Activated gamma-delta T cell (primary cell): ENCODE measurements at regions not wholly inside any gene's neighbourhood (a gene's known extent, or its start where the extent isn't known, plus 50 kb on each side); places are given as distances from the start of the nearest gene placed in this dataset.

Source experiments
- DNase-seq: peaks from one replicate; lab custom pipeline; 2025; lab: John Stamatoyannopoulos, UW

GRCh38 chr10:31754803-31755624, 173.6 kb downstream of the ARHGAP12 start:
- no peak for DNase-seq

GRCh38 chr10:31753681-31754080, 174.9 kb downstream of the ARHGAP12 start:
- DNase-seq, result no peak

GRCh38 chr10:31752170-31752569, 176.5 kb downstream of the ARHGAP12 start:
- DNase-seq, result no peak

- no peak for DNase-seq
These were observed 176.9 kb downstream of the ARHGAP12 start for GRCh38 chr10:31751738-31752080.

- DNase-seq, result no peak
These were observed 177.4 kb downstream of the ARHGAP12 start for GRCh38 chr10:31751051-31751737.

GRCh38 chr10:31749981-31750840, 178.4 kb downstream of the ARHGAP12 start:
- no peak for DNase-seq

GRCh38 chr10:31749301-31749700, 179.3 kb downstream of the ARHGAP12 start:
- no peak for DNase-seq

GRCh38 chr10:31745612-31746376, 182.8 kb downstream of the ARHGAP12 start:
- no peak for DNase-seq

GRCh38 chr10:31744025-31744424, 184.6 kb downstream of the ARHGAP12 start:
- DNase-seq, result no peak

GRCh38 chr10:31742255-31742654, 186.4 kb downstream of the ARHGAP12 start:
- no peak for DNase-seq

GRCh38 chr10:31741473-31741872, 187.2 kb downstream of the ARHGAP12 start:
- DNase-seq, result no peak

GRCh38 chr10:31739711-31740110, 188.9 kb downstream of the ARHGAP12 start:
- no peak for DNase-seq

- no peak for DNase-seq
These were observed 189.5 kb downstream of the ARHGAP12 start for GRCh38 chr10:31739146-31739545.

- DNase-seq, result no peak
These were observed 196.9 kb downstream of the ARHGAP12 start for GRCh38 chr10:31731711-31732110.

- DNase-seq, result no peak
These were observed 197.9 kb downstream of the ARHGAP12 start for GRCh38 chr10:31730776-31731175.

GRCh38 chr10:31728698-31729224, 199.9 kb downstream of the ARHGAP12 start:
- no peak for DNase-seq

- no peak for DNase-seq
These were observed 203.2 kb downstream of the ARHGAP12 start for GRCh38 chr10:31725436-31725835.

GRCh38 chr10:31724296-31724695, 204.3 kb downstream of the ARHGAP12 start:
- DNase-seq, result no peak

- no peak for DNase-seq
These were observed 205.4 kb downstream of the ARHGAP12 start for GRCh38 chr10:31723106-31723750.

- no peak for DNase-seq
These were observed 207.5 kb downstream of the ARHGAP12 start for GRCh38 chr10:31721096-31721495.

- DNase-seq, result no peak
These were observed 208.1 kb downstream of the ARHGAP12 start for GRCh38 chr10:31720546-31720945.
